HCT116 (cell line): ENCODE measurements at regions not wholly inside any gene's neighbourhood (a gene's known extent, or its start where the extent isn't known, plus 50 kb on each side); places are given as distances from the start of the nearest gene placed in this dataset.

Experiments
- ATAC-seq: fragments of 200-7000 bp; cut with Tn5 transposase; 2 replicates; pipeline ENCODE4 v1.9.1; 2020; ENCODE audit warnings: mild to moderate bottlenecking, moderate library complexity
- BruUV-seq: library from RNA; stranded (reverse); fragments of 400-500 nt; replicated peaks from 2 replicates; lab custom pipeline; 2021; lab: Mats Ljungman, UMichigan
- CTCF ChIA-PET: fragments of 300-600 bp; sonication (Branson Sonifier 250); formaldehyde crosslinking; loops from one replicate; lab custom pipeline; 2021; ENCODE audit warnings: antibody characterized with exemption; lab: Charles Lee
- POLR2A ChIA-PET: fragments of 300-600, 350-600 bp; sonication (Branson Sonifier 250); formaldehyde crosslinking; loops from one replicate; lab custom pipeline; 2021; ENCODE audit warnings: antibody characterized with exemption; lab: Charles Lee
- RAD21 ChIA-PET, 2 experiments: fragments of 300-600 bp; sonication (Branson Sonifier 250); formaldehyde crosslinking; loops; one replicate each; lab custom pipeline; 2023; ENCODE audit warnings: low total read pairs in 2 of 2; ENCODE audit not compliant: uncharacterized antibody in 2 of 2, unreplicated experiment in 2 of 2, low non-redundant PET in 1 of 2; lab: Charles Lee
- DNase-seq: peaks from one replicate; pipeline ENCODE4 v3.0.0-alpha.2; 2010; ENCODE audit warnings: low read depth, low spot score
- H2AFZ ChIP-seq: fragments of 200-600 bp; shearing (Covaris generic), sonication (generic); 2 replicates; pipeline ENCODE4 v1.6.1; 2017; ENCODE audit warnings: low read depth, mixed run types, mixed read lengths, antibody characterized with exemption, low read length; ENCODE audit not compliant: poor library complexity, severe bottlenecking
- H3K27ac ChIP-seq: 2 replicates; pipeline ENCODE4 v1.5.1; 2012; ENCODE audit warnings: low read depth, low read length
- H3K27me3 ChIP-seq: fragments of 200-600 bp; sonication (generic); 2 replicates; pipeline ENCODE4 v1.6.1; 2016; ENCODE audit warnings: mixed run types, low read length, mixed read lengths; ENCODE audit not compliant: insufficient read depth
- H3K36me3 ChIP-seq, 2 experiments: fragments of 200-500 bp in 1 of 2; fragments of 200-600 bp in 1 of 2; sonication (Bioruptor generic) in 1 of 2; sonication (generic) in 1 of 2; 2 replicates each; pipeline versions ENCODE4 v1.5.1 to v1.6.1; 2014 to 2016; ENCODE audit warnings: low read length in 2 of 2, inconsistent platforms in 1 of 2, mixed read lengths in 1 of 2, mixed run types in 1 of 2; ENCODE audit not compliant: insufficient read depth in 2 of 2, control insufficient read depth in 1 of 2
- H3K4me1 ChIP-seq, 2 experiments: fragments of 200-600 bp in 1 of 2; sonication (generic) in 1 of 2; 2 replicates each; pipeline versions ENCODE4 v1.5.1 to v1.6.1; 2012 to 2017; ENCODE audit warnings: low read length in 2 of 2, inconsistent platforms in 1 of 2, mild to moderate bottlenecking in 1 of 2, mixed read lengths in 1 of 2, mixed run types in 1 of 2, moderate library complexity in 1 of 2; ENCODE audit not compliant: insufficient read depth in 2 of 2, control insufficient read depth in 1 of 2
- H3K4me2 ChIP-seq: fragments of 200-600 bp; sonication (generic); 2 replicates; pipeline ENCODE4 v1.6.1; 2017; ENCODE audit warnings: mixed run types, low read length, mixed read lengths
- H3K4me3 ChIP-seq, 2 experiments: fragments of 200-600 bp in 1 of 2; sonication (generic) in 1 of 2; replicated peaks in 1 of 2; 2 replicates each; pipeline ENCODE4 v1.5.1; 2011 to 2016; ENCODE audit warnings: low read length in 2 of 2, control low read depth in 1 of 2, low read depth in 1 of 2, mild to moderate bottlenecking in 1 of 2, mixed read lengths in 1 of 2, mixed run types in 1 of 2
- H3K79me2 ChIP-seq: fragments of 200-600 bp; sonication (generic); 2 replicates; pipeline ENCODE4 v1.6.1; 2017; ENCODE audit warnings: mild to moderate bottlenecking, mixed run types, low read length, moderate library complexity, mixed read lengths; ENCODE audit not compliant: insufficient read depth
- H3K9ac ChIP-seq: fragments of 200-600 bp; sonication (generic); 2 replicates; pipeline ENCODE4 v1.6.1; 2016; ENCODE audit warnings: low read length, mixed read lengths
- H3K9me2 ChIP-seq: fragments of 200-600 bp; sonication (generic), shearing (Covaris generic); 2 replicates; pipeline ENCODE4 v1.6.1; 2017; ENCODE audit warnings: mixed run types, mild to moderate bottlenecking, moderate library complexity; ENCODE audit not compliant: insufficient read depth
- H3K9me3 ChIP-seq, 2 experiments: fragments of 200-500 bp in 1 of 2; fragments of 200-600 bp in 1 of 2; sonication (Bioruptor generic) in 1 of 2; sonication (generic) in 1 of 2; 2 replicates each; pipeline ENCODE4 v1.6.1; 2014 to 2017; ENCODE audit warnings: low read length in 2 of 2, mixed read lengths in 2 of 2, inconsistent platforms in 1 of 2, low read depth in 1 of 2, mild to moderate bottlenecking in 1 of 2, mixed run types in 1 of 2, moderate library complexity in 1 of 2; ENCODE audit not compliant: control insufficient read depth in 1 of 2, insufficient read depth in 1 of 2
- H4K20me1 ChIP-seq: fragments of 200-600 bp; sonication (generic), shearing (Covaris generic); 2 replicates; pipeline ENCODE4 v1.6.1; 2017; ENCODE audit warnings: mixed run types, mild to moderate bottlenecking, moderate library complexity; ENCODE audit not compliant: insufficient read depth
- ATF3 ChIP-seq: IDR thresholded peaks from 2 replicates; pipeline ENCODE4 v1.6.1; 2012
- CBX3 ChIP-seq: IDR thresholded peaks from 2 replicates; pipeline ENCODE4 v1.6.1; 2012; ENCODE audit warnings: low read depth
- CEBPB ChIP-seq: IDR thresholded peaks from 2 replicates; pipeline ENCODE4 v1.6.1; 2012; ENCODE audit warnings: low read depth
- CTCF ChIP-seq, 3 experiments: fragments of 200-600 bp in 1 of 3; sonication (generic) in 1 of 3; IDR thresholded peaks in 2 of 3; conservative IDR thresholded peaks in 1 of 3; 2 replicates each; pipeline ENCODE4 v1.5.1; 2012 to 2017; ENCODE audit warnings: low read depth in 2 of 3, low read length in 2 of 3, antibody characterized with exemption in 1 of 3, borderline replicate concordance in 1 of 3, control low read depth in 1 of 3, mild to moderate bottlenecking in 1 of 3, mixed read lengths in 1 of 3, mixed run types in 1 of 3, moderate library complexity in 1 of 3; ENCODE audit not compliant: insufficient read depth in 1 of 3
- EGR1 ChIP-seq: IDR thresholded peaks from 2 replicates; pipeline ENCODE4 v1.6.1; 2012; ENCODE audit warnings: low read depth
- EZH2 ChIP-seq: fragments of 200-600 bp; sonication (generic); IDR thresholded peaks from 2 replicates; pipeline ENCODE4 v1.6.1; 2017; ENCODE audit warnings: antibody characterized with exemption, mixed run types
- EZH2phosphoT487 ChIP-seq: fragments of 200-600 bp; IDR thresholded peaks from 2 replicates; pipeline ENCODE4 v1.6.1; 2018; ENCODE audit warnings: antibody characterized with exemption, borderline replicate concordance
- JUND ChIP-seq: IDR thresholded peaks from 2 replicates; pipeline ENCODE4 v1.6.1; 2012
- POLR2A ChIP-seq: IDR thresholded peaks from 2 replicates; pipeline ENCODE4 v1.7.0; 2011; ENCODE audit warnings: borderline replicate concordance; ENCODE audit not compliant: insufficient read depth, insufficient read length; ENCODE audit errors: extremely low read depth
- POLR2AphosphoS5 ChIP-seq: IDR thresholded peaks from 2 replicates; pipeline ENCODE4 v1.6.1; 2011; ENCODE audit warnings: mild to moderate bottlenecking, low read depth, low read length, moderate library complexity
- SIN3A ChIP-seq: IDR thresholded peaks from 2 replicates; pipeline ENCODE4 v1.6.1; 2012; ENCODE audit warnings: low read depth
- SP1 ChIP-seq: IDR thresholded peaks from 2 replicates; pipeline ENCODE4 v1.6.1; 2012; ENCODE audit warnings: low read depth
- YY1 ChIP-seq: IDR thresholded peaks from 2 replicates; pipeline ENCODE4 v1.6.1; 2011; ENCODE audit warnings: low read length, low read depth, moderate library complexity, mild to moderate bottlenecking; ENCODE audit not compliant: insufficient replicate concordance; ENCODE audit errors: extremely low read depth
- ZFX ChIP-seq: fragments of 450-650 bp; IDR thresholded peaks from 2 replicates; pipeline ENCODE4 v1.6.1; 2017
- ZNF274 ChIP-seq: fragments of 200-500 bp; sonication (Bioruptor generic); IDR thresholded peaks from 2 replicates; pipeline ENCODE4 v1.6.1; 2014; ENCODE audit warnings: mild to moderate bottlenecking, low read depth, low read length, inconsistent platforms
- intact Hi-C: fragments of 100-400 bp; cut with micrococcal nuclease; formaldehyde crosslinking; loops from 2 replicates; pipeline ENCODE4 v1.10.0; 2022
- TF ChIP-seq, protein P1 (sequence below): IDR thresholded peaks from 2 replicates; pipeline ENCODE4 v1.6.1; 2012

- RAD21 ChIA-PET, result interaction anchor here in 1 of 2 experiments (0.7 kb wide), 1 partner anchor 442 kb away, joined by 4 read pairs; no protein-coding TSS in a partner anchor
Measured at GRCh38 chr16:59535298-59535697, 801.2 kb upstream of the GOT2 start.

DNA sequence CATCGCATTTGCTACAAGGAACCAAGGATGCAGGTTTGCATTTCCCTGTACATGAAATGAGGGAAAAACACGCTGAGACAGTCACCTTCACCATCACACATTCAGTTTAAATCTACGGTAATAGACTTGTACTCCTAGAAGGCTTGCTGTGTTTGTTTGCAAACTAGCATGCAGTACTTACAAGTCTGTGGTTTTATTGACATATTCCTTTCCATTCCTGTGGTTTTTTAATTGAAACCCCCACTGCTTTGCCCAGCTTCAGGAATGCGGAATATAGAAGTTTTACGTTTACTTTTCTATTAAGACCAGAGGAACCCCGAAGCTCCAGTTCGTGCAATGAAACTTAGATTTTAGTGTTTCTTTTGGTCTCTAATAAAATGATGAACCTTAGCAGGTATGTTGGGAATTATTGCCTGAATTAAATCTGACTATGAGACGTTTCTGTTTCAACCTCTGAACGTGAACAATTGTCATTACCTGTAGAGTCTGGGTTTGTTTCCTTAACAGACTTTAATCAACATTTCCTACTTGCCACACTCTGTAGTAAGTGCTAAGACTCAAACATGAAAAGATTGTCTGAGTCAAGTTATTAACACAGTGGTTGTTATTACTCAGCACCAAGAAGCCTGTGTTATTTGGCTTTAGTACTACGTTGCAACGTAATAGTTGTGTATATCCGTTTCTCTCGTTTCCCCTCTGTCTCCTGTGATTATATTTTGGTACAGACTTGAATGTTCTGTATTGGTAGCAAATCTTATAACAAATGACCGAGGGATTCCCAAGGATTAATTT is 793.3 kb upstream of the GOT2 start:
- no peaks in the 10 kb centered on the region for H3K9me2 ChIP-seq
- DNase-seq (no peak), ATAC-seq (no peak)
- no peaks in the 10 kb centered on the region for H3K36me3 ChIP-seq
- no peaks in the 10 kb centered on the region for H3K79me2 ChIP-seq
- ChIA-PET RAD21 (no interaction called here), CTCF (no interaction called here), POLR2A (no interaction called here)
- H3K27me3 ChIP-seq, result no peaks in the 10 kb centered on the region
- H4K20me1 ChIP-seq, result no peaks in the 10 kb centered on the region
- no peak overlapping the region for H3K4me3 ChIP-seq
- no peak overlapping the region for H3K9ac ChIP-seq
- H3K27ac ChIP-seq, result no peak overlapping the region
- H3K4me1 ChIP-seq, result no peaks in the 10 kb centered on the region
- no peak overlapping the region for H2AFZ ChIP-seq
- H3K4me2 ChIP-seq, result no peak overlapping the region
- intact Hi-C loops, result no loop called here
- BruUV-seq, result no TSS peak
- peaks cover 0 to 9% of the 10 kb centered on the region in 2 experiments; a peak in 2 of 4 replicates for H3K9me3 ChIP-seq
- TF ChIP-seq YY1 (no peak), EGR1 (no peak), SIN3A (no peak), CBX3 (no peak), POLR2A (no peak), EZH2phosphoT487 (no peak), ZFX (no peak), ATF3 (no peak), CTCF (IDR thresholded peaks at IDR 0.05 in 2 of 3, conservative IDR thresholded peaks at IDR 0.05 in 1 of 3; ENCODE audit: borderline replicate concordance in 1 of 3, insufficient read depth in 1 of 3, low read depth in 2 of 3, low read length in 2 of 3) (no peak), ZNF274 (no peak)
- TF ChIP-seq, protein P1, sequence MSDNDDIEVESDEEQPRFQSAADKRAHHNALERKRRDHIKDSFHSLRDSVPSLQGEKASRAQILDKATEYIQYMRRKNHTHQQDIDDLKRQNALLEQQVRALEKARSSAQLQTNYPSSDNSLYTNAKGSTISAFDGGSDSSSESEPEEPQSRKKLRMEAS, result no peak

More at GRCh38 chr16:59535298-59535697, 801.2 kb upstream of the GOT2 start:
- Histone ChIP-seq H3K9me3 (peaks cover 0 to 14% of the 10 kb centered on the region in 2 experiments; a peak in 2 of 4 replicates), H3K4me1 (no peaks in the 10 kb centered on the region), H3K27ac (no peak overlapping the region), H3K9ac (no peak overlapping the region), H2AFZ (no peak overlapping the region), H3K4me3 (no peak overlapping the region), H3K9me2 (no peaks in the 10 kb centered on the region)
- ChIA-PET POLR2A (no interaction called here), CTCF (no interaction called here)
- intact Hi-C loops, result no loop called here
- ATAC-seq, result no peak
- no peak for TF ChIP-seq ZNF274
- TF ChIP-seq SP1, result no peak
- no peak for TF ChIP-seq EZH2
- no peak for TF ChIP-seq JUND
- TF ChIP-seq ATF3, result no peak
- TF ChIP-seq CEBPB, result no peak
- TF ChIP-seq POLR2AphosphoS5, result no peak
- TF ChIP-seq SIN3A, result no peak
- TF ChIP-seq, all 23 proteins: peak for 0
- H3K27me3 ChIP-seq, result no peaks in the 10 kb centered on the region
- no peak overlapping the region for H3K4me2 ChIP-seq
- DNase-seq, result no peak
- H4K20me1 ChIP-seq, result no peaks in the 10 kb centered on the region
- BruUV-seq, result no TSS peak
- H3K36me3 ChIP-seq, result no peaks in the 10 kb centered on the region
- H3K79me2 ChIP-seq, result no peaks in the 10 kb centered on the region
